Fibroblast of mammary gland (primary cell): ENCODE measurements at regions not wholly inside any gene's neighbourhood (a gene's known extent, or its start where the extent isn't known, plus 50 kb on each side); places are given as distances from the start of the nearest gene placed in this dataset.
"Not testable (repeated sequence)": the region's sequence is repeated elsewhere in the genome, so short reads cannot be mapped to it uniquely, and the experiment has no call there.

ENCODE experiments used
- DNase-seq: peaks from one replicate; pipeline ENCODE4 v3.0.0-alpha.2; 2010; ENCODE audit warnings: low read depth
- H3K4me3 ChIP-seq: 2 replicates; pipeline ENCODE4 v1.5.1; 2011; ENCODE audit warnings: low read depth, mild to moderate bottlenecking, low read length, moderate library complexity; ENCODE audit not compliant: control insufficient read depth
- TF ChIP-seq, protein P1 (sequence below): conservative IDR thresholded peaks from 2 replicates; pipeline ENCODE4 v1.5.1; 2011; ENCODE audit warnings: low read depth, low read length, inconsistent platforms; ENCODE audit not compliant: control insufficient read depth, insufficient read depth

GRCh38 chr4:129278868-129279267 is 182.9 kb downstream of the C4orf33 start:
- DNase-seq = no peak
- TF ChIP-seq, protein P1, sequence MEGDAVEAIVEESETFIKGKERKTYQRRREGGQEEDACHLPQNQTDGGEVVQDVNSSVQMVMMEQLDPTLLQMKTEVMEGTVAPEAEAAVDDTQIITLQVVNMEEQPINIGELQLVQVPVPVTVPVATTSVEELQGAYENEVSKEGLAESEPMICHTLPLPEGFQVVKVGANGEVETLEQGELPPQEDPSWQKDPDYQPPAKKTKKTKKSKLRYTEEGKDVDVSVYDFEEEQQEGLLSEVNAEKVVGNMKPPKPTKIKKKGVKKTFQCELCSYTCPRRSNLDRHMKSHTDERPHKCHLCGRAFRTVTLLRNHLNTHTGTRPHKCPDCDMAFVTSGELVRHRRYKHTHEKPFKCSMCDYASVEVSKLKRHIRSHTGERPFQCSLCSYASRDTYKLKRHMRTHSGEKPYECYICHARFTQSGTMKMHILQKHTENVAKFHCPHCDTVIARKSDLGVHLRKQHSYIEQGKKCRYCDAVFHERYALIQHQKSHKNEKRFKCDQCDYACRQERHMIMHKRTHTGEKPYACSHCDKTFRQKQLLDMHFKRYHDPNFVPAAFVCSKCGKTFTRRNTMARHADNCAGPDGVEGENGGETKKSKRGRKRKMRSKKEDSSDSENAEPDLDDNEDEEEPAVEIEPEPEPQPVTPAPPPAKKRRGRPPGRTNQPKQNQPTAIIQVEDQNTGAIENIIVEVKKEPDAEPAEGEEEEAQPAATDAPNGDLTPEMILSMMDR = no peak
- H3K4me3 ChIP-seq = no peak overlapping the region

DNA sequence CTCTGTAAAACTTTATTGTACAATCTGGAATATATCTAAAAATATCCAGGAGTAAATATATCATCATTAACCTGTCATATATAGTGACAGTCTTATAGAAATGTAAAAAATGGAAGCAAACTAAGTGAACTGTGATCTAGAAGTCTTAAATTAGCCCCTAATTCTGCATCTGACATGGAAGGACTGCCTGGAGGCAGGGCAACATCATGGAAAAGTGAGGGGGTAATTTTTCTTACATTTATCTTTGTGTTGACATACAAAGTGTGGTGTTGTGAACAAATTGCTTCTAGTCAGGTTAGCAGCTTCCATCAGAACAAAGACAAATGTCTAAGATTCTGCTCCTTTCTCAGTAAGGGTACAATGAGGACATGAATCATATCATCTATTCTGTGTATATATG is 186.3 kb downstream of the C4orf33 start:
- no peak for DNase-seq

DNA sequence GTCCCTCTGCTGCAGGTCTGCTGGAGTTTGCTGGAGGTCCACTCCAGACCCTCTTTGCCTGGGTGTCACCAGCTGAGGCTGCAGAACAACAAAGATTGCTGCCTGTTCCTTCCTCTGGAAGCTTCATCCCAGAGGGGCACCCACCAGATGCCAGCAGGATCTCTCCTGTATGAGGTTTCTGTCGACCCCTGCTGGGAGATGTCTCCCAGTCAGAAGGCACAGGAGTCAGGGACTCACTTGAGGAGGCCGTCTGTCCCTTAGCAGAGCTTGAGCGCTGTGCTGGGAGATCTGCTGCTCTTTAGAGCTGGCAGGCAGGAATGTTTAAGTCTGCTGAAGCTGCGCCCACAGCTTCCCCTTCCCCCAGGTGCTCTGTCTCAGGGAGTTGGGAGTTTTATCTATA is 196.2 kb downstream of the C4orf33 start:
- not testable (repeated sequence) for H3K4me3 ChIP-seq, DNase-seq

More for the DNA sequence above, 186.3 kb downstream of the C4orf33 start:
- no peak overlapping the region for H3K4me3 ChIP-seq
- TF ChIP-seq, protein P1 = no peak

- DNase-seq = no peak
- H3K4me3 ChIP-seq = no peak overlapping the region
- TF ChIP-seq, protein P1 = no peak
These were observed 218.8 kb downstream of the C4orf33 start for GRCh38 chr4:129314781-129315180.

- TF ChIP-seq, protein P1 = no peak
- DNase-seq = no peak
- no peak overlapping the region for H3K4me3 ChIP-seq
These were observed 227.0 kb downstream of the C4orf33 start for GRCh38 chr4:129322920-129323319.

DNA sequence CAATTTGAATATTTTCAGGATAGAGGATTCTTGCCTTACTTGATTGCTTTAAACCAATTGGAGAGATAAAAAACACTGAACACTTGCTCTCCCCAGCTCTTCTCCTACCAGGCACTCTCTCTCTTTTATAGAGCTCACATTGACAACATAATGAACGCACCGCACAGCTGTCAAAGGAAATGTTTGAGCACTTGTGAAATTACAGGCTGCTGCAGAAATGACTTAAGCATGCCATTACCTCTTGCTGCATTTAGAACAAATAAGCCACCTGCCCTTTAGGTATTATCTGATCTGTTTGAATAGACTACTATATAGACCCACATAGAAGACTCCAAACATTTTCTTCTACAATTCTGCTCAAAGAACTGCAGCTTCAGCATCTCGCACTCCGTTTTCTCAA is 227.7 kb downstream of the C4orf33 start:
- TF ChIP-seq, protein P1 = no peak
- no peak overlapping the region for H3K4me3 ChIP-seq
- no peak for DNase-seq

DNA sequence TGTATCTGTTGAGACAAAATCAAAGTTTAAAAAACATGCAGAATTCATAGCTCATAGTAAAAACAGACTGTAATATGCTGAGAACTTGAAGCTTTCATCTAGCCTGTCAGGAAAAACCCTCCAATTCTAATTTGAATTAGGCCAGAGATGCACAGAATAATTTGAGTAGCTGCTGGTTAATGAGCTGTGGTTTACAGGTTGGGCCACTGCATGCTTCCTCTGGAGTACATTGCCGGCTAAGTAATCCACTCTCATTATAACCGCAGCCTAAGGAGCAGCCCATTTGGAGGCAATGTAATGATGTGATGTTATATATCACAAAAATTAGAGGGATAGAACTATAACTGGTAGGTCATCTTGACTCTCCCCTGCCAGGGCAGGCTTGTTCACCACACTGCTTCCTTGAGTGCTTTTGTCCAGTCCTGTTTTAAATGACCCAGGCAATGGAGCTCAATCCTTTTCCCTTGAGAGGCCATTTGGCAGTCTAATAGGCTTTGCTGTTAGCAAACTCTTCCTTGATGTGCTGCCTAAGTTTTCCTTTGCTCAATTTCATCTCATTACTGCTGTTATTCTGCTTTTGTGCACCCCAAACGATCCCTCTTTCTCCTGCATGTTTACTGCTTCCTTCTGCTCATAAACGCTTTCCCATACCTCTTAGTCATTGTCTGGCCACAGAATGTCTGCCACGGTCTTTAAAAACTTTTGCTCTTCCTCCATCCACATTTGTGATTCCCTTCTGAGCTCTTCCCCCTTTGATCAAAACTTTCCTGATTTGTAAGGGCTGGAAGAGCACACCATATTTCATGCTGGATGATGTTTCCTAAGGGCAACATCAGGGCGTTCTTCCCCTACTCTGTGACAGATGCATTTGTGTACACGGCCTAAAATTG is 230.9 kb downstream of the C4orf33 start:
- TF ChIP-seq, protein P1 = no peak
- DNase-seq = no peak
- H3K4me3 ChIP-seq = no peak overlapping the region
